HAP-1 (cell line): ENCODE measurements at regions not wholly inside any gene's neighbourhood (a gene's known extent, or its start where the extent isn't known, plus 50 kb on each side); places are given as distances from the start of the nearest gene placed in this dataset.
"Not testable (repeated sequence)": the region's sequence is repeated elsewhere in the genome, so short reads cannot be mapped to it uniquely, and the experiment has no call there.

ENCODE experiments used
- DNase-seq, 2 experiments: peaks; one replicate each; pipeline ENCODE4 v3.0.0-alpha.2; 2016 to 2020; ENCODE audit warnings: low spot score in 2 of 2
- H3K27me3 ChIP-seq: fragments of 250-450 bp; sonication (Bioruptor Pico); 2 replicates; pipeline ENCODE4 v1.5.1; 2020; ENCODE audit warnings: low read depth, mild to moderate bottlenecking, moderate library complexity
- H3K36me3 ChIP-seq: fragments of 250-450 bp; sonication (Bioruptor Pico); replicated peaks from 2 replicates; pipeline ENCODE4 v1.5.1; 2020; ENCODE audit warnings: mild to moderate bottlenecking
- H3K4me1 ChIP-seq: fragments of 250-450 bp; sonication (Bioruptor Pico); 2 replicates; pipeline ENCODE4 v1.5.1; 2020; ENCODE audit warnings: mild to moderate bottlenecking
- H3K4me3 ChIP-seq: fragments of 250-450 bp; sonication (Bioruptor Pico); 2 replicates; pipeline ENCODE4 v1.5.1; 2020; ENCODE audit warnings: mild to moderate bottlenecking, moderate library complexity
- H3K9me3 ChIP-seq: fragments of 250-450 bp; sonication (Bioruptor Pico); 2 replicates; pipeline ENCODE4 v1.5.1; 2020; ENCODE audit warnings: mild to moderate bottlenecking, moderate library complexity
- in situ Hi-C: fragments of 300-500 bp; cut with MboI; formaldehyde crosslinking; loops from 3 replicates; pipeline ENCODE4 v1.14.3; 2020; ENCODE audit warnings: low sequenced_read_pairs, inconsistent platforms, mixed read lengths

DNA sequence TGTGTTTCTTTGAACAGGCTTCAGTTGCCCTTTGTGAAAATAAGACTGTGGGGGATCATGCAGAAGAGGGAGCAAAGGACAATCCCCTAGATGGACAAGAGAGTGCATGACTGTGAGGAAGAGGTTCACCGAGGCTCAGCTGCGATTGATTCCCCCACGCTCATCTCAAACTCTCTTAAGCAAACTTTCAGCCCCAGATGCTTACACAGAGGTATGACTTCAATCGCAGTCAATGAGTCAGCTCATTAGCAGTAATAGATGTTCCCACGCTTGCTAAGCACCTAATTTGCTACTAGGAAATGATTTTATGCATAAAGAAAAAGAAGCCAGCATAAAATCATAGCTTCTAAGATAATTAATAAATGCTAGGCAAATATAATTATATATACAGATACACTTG is 2256.1 kb upstream of the AGA start:
- Histone ChIP-seq H3K36me3 (no peaks in the 10 kb centered on the region), H3K4me1 (no peaks in the 10 kb centered on the region), H3K27me3 (no peaks in the 10 kb centered on the region), H3K4me3 (no peak overlapping the region), H3K9me3 (no peaks in the 10 kb centered on the region)
- in situ Hi-C loops = no loop called here
- no peak for DNase-seq

DNA sequence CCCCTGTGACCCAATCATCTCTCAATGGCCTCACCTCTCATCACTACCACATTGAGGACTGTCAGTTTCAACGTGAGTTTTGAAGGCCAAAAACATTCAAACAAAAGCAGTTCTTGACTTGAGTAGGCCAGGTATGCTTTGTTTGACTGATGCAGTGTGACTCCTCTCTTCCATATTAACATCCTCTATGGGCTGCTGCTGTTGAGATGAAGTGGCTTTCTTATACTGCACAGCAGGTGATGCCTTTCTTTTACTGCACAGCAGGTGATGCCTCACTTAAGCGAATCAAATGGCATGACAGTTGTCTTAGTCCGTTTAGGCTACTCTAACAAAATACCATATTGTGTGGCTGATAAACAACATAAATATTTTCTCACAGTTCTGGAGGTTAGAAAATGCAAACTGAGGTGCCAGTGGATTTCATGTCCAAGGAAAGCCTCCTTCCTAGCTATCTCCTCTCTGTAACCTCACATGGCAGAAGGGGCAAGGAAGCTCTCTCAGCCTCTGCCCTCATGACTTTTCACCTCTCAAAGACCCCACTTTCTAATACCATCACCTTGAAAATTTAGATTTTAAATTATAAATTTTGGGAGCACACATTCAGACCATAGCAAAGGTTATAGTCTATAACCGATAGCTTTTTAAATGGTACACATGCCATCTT is 2267.9 kb upstream of the AGA start:
- H3K9me3 ChIP-seq = no peaks in the 10 kb centered on the region
- in situ Hi-C loops = no loop called here
- H3K4me1 ChIP-seq = no peaks in the 10 kb centered on the region
- DNase-seq = no peak
- H3K4me3 ChIP-seq = no peak overlapping the region
- H3K27me3 ChIP-seq = no peaks in the 10 kb centered on the region
- no peaks in the 10 kb centered on the region for H3K36me3 ChIP-seq

- Histone ChIP-seq H3K4me1 (no peaks in the 10 kb centered on the region), H3K27me3 (no peaks in the 10 kb centered on the region), H3K4me3 (no peak overlapping the region), H3K36me3 (no peaks in the 10 kb centered on the region), H3K9me3 (no peaks in the 10 kb centered on the region)
- no peak for DNase-seq
- in situ Hi-C loops = no loop called here
Measured at GRCh38 chr4:179719766-179720450, 2277.7 kb upstream of the AGA start.

- H3K27me3 ChIP-seq, H3K4me3 ChIP-seq, in situ Hi-C loops: not testable (repeated sequence)
Measured at GRCh38 chr4:179726491-179726890, 2284.3 kb upstream of the AGA start.

GRCh38 chr4:179728305-179728704 is 2286.1 kb upstream of the AGA start:
- H3K36me3 ChIP-seq = no peaks in the 10 kb centered on the region
- in situ Hi-C loops = no loop called here
- H3K4me3 ChIP-seq = no peak overlapping the region
- H3K9me3 ChIP-seq = no peaks in the 10 kb centered on the region
- H3K4me1 ChIP-seq = peaks cover 3% of the 10 kb centered on the region
- DNase-seq = no peak
- no peaks in the 10 kb centered on the region for H3K27me3 ChIP-seq

More at GRCh38 chr4:179726491-179726890, 2284.3 kb upstream of the AGA start:
- H3K4me1 ChIP-seq, DNase-seq, H3K9me3 ChIP-seq, H3K36me3 ChIP-seq: not testable (repeated sequence)

DNA sequence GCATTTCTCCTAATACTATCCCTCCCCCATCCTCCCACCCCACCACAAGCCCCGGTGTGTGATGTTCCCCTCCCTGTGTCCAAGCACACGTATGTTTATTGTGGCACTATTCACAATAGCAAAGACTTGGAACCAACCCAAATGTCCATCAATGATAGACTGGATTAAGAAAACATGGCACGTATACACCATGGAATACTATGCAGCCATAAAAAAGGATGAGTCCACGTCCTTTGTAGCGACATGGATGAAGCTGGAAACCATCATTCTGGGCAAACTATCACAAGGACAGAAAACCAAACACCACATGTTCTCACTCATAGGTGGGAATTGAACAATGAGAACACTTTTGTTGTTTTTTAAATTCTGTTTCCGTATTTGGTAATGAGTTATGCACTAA is 2294.6 kb upstream of the AGA start:
- H3K9me3 ChIP-seq, H3K4me1 ChIP-seq, H3K4me3 ChIP-seq, H3K36me3 ChIP-seq, in situ Hi-C loops, DNase-seq, H3K27me3 ChIP-seq: not testable (repeated sequence)

DNA sequence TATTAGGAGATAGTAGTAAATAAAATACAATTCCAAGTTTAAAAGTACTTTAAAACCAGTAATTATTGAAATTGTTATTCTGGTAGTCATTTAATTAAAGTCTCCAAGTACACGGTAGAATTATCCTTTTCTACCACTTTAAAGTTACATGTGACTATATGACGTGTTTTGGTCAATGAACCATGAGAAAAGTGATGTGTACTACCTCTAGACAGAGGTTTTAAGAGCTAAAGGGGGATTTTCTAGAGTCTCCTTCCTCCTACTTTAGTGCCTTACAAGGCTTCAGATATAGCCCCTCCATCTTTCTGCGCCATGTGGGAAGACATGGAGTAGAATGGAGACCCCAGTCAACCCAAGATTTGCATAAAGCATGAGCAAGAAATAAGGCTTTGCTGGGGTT is 2296.6 kb upstream of the AGA start:
- Histone ChIP-seq H3K27me3 (no peaks in the 10 kb centered on the region), H3K36me3 (no peaks in the 10 kb centered on the region), H3K9me3 (peaks cover 2% of the 10 kb centered on the region; the same call in 1 of the 2 replicates), H3K4me3 (no peak overlapping the region), H3K4me1 (no peaks in the 10 kb centered on the region)
- in situ Hi-C loops = no loop called here
- no peak for DNase-seq

GRCh38 chr4:179747218-179747910 is 2305.1 kb upstream of the AGA start:
- in situ Hi-C loops = no loop called here
- H3K36me3 ChIP-seq = no peaks in the 10 kb centered on the region
- peak in 1 of 2 experiments; percentile 5 for DNase-seq
- no peak overlapping the region for H3K4me3 ChIP-seq
- no peaks in the 10 kb centered on the region for H3K4me1 ChIP-seq
- no peaks in the 10 kb centered on the region for H3K27me3 ChIP-seq
- H3K9me3 ChIP-seq = no peaks in the 10 kb centered on the region

GRCh38 chr4:179748837-179749236 is 2306.6 kb upstream of the AGA start:
- H3K36me3 ChIP-seq = no peaks in the 10 kb centered on the region
- no peaks in the 10 kb centered on the region for H3K27me3 ChIP-seq
- in situ Hi-C loops = no loop called here
- DNase-seq = no peak
- no peaks in the 10 kb centered on the region for H3K4me1 ChIP-seq
- no peaks in the 10 kb centered on the region for H3K9me3 ChIP-seq
- no peak overlapping the region for H3K4me3 ChIP-seq

DNA sequence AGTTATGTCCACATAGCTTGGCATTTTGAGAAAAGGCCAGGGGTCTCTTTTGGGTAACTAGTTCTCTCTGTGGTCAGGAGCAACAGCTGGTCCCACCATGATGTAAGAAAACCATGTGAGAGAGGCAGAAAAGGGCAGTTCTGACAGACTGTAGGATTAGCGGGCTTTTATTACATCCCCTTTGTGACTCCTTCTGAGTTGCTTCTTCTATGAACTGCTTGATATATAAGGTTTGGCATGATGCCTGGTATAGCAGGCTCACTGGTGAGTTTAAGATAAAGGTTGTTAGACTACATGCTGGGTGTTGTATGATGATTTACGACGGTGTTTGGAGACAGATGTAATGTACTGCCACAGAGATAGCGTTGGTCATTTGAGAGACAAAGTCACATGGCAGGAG is 2308.1 kb upstream of the AGA start:
- no peaks in the 10 kb centered on the region for H3K4me1 ChIP-seq
- in situ Hi-C loops = no loop called here
- DNase-seq = peak; percentile 11 to 44

GRCh38 chr4:179751669-179752068 is 2309.4 kb upstream of the AGA start:
- Histone ChIP-seq H3K36me3 (no peaks in the 10 kb centered on the region), H3K27me3 (no peaks in the 10 kb centered on the region), H3K4me3 (no peak overlapping the region), H3K9me3 (no peaks in the 10 kb centered on the region), H3K4me1 (no peaks in the 10 kb centered on the region)
- no peak for DNase-seq
- in situ Hi-C loops = no loop called here

More for the DNA sequence above, 2308.1 kb upstream of the AGA start:
- Histone ChIP-seq H3K36me3 (no peaks in the 10 kb centered on the region), H3K4me3 (no peak overlapping the region), H3K27me3 (no peaks in the 10 kb centered on the region), H3K9me3 (no peaks in the 10 kb centered on the region)

DNA sequence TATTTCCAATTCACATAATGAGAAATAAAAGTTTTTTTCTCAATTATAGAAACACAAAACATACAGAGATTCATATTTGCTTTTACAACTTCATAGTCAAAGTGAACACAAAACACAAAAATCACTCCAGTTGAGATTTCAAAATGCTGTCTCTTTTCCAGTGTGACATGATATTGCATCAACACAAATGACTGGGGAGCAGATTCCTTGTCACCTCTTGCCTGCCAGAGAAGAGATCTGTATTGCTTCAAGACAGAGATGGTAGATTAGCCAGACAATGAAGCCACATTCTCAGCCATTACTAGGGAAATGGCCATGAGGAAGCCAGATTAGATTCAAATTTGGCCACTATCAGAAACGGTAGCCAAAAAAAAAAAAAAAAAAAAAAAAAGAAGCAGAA is 2313.1 kb upstream of the AGA start:
- Histone ChIP-seq H3K27me3 (no peaks in the 10 kb centered on the region), H3K36me3 (no peaks in the 10 kb centered on the region), H3K4me1 (no peaks in the 10 kb centered on the region), H3K9me3 (no peaks in the 10 kb centered on the region), H3K4me3 (no peak overlapping the region)
- in situ Hi-C loops = no loop called here
- DNase-seq = no peak

DNA sequence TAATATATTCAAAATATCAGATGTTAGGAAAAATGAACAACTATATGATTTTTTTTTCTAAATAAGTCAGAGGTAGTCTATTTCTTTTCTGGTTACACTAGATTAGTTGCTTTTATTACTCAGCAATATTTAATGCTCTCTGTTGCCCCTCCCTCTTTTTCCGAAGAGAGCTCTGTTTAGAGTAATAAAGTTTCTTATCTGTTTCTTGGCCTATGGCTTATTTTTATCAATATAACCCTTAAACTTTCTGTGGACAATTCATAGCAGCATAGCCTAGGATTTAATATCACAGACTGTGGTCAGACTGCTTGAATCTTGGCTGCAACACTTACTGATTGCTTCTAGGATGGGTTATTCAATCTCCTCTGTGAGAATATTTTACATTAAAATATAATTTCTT is 2315.4 kb upstream of the AGA start:
- no peaks in the 10 kb centered on the region for H3K27me3 ChIP-seq
- in situ Hi-C loops = no loop called here
- DNase-seq = no peak

DNA sequence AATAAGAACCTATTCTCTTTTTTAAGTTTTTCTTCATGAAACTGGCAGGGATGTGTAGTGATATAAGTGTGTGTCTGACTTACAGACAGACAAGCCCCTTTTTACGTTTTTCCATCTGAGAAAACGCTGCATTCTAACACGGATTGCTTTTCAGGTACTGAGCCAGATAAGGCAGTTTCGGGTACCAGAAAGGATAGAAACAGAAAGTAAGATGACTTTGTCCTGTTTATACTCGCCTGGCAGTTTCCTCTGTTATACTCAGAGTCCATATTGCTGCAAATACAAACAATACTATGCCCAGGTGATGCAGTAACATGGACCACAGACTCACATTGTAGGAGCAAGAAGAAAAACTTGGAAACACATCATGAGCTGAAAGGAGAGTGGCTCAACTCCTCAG is 2320.6 kb upstream of the AGA start:
- H3K4me3 ChIP-seq = no peak overlapping the region
- no peaks in the 10 kb centered on the region for H3K4me1 ChIP-seq
- H3K27me3 ChIP-seq = no peaks in the 10 kb centered on the region
- no peak for DNase-seq
- in situ Hi-C loops = no loop called here
- H3K36me3 ChIP-seq = no peaks in the 10 kb centered on the region
- H3K9me3 ChIP-seq = no peaks in the 10 kb centered on the region

More for the DNA sequence above, 2315.4 kb upstream of the AGA start:
- Histone ChIP-seq H3K4me3 (no peak overlapping the region), H3K9me3 (no peaks in the 10 kb centered on the region), H3K4me1 (no peaks in the 10 kb centered on the region), H3K36me3 (no peaks in the 10 kb centered on the region)
